PC-9 (cell line): ENCODE measurements at regions not wholly inside any gene's neighbourhood (a gene's known extent, or its start where the extent isn't known, plus 50 kb on each side); places are given as distances from the start of the nearest gene placed in this dataset.

ENCODE experiments used
- CTCF ChIP-seq: fragments of 200-600 bp; sonication (generic); conservative IDR thresholded peaks from 2 replicates; pipeline ENCODE4 v1.6.1; 2017; ENCODE audit warnings: mixed run types, antibody characterized with exemption, mild to moderate bottlenecking, moderate library complexity
- EZH2 ChIP-seq: fragments of 200-600 bp; sonication (generic); IDR thresholded peaks from 2 replicates; pipeline ENCODE4 v1.8.0; 2017; ENCODE audit warnings: antibody characterized with exemption, low read depth

DNA sequence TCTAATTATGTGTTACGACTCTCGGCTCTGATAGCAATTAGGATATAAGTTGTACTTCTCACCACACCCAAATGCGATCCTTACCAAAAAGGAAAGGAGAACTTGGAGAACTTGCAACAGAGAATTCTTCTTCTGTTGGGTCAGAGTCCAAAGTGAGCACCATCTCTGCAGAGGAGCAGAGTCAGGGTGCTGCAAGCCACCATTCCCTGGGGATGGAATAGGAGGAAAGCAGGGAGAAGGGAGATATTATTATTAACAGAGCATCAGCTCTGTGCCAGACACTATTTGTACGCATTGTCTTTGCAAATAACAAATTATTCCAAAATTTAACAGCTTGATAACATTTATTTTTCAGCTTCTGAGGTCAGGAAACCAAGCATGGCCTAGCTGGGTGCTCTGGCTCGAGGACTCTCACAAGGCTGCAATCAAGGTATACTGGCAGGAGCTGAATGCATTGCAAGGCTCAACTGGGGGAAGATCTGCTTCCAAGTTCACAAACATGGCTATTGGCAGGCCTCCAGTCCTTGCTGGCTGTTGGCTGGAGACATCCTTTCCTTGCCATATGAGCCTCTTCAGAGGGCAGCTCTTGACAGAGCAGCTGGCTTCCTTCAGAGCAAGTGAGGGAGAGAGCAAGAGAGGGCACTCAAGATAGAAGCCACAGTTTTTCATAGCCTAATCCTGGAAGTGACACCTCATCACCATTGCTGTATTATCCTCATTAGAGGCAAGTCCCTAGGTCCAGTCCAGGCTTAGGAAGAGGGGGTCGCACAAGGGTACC lies 296.2 kb upstream of the CDH5 start:
- TF ChIP-seq CTCF (no peak), EZH2 (no peak)
